Mesenchymal stem cell (in vitro differentiated cells and primary cell): ENCODE measurements at regions not wholly inside any gene's neighbourhood (a gene's known extent, or its start where the extent isn't known, plus 50 kb on each side); places are given as distances from the start of the nearest gene placed in this dataset.

Experiments used
- DNase-seq: peaks from one replicate; pipeline ENCODE4 v3.0.0-alpha.2; 2013
- H2AFZ ChIP-seq: one replicate; pipeline ENCODE4 v1.6.1; 2013; ENCODE audit warnings: low read depth, mild to moderate bottlenecking, control low read depth, inconsistent platforms, low read length, moderate library complexity
- H2AK5ac ChIP-seq: 2 replicates; pipeline ENCODE4 v1.6.1; 2013; ENCODE audit warnings: low read length, moderate library complexity, mild to moderate bottlenecking, inconsistent platforms; ENCODE audit not compliant: severe bottlenecking
- H2BK120ac ChIP-seq: one replicate; pipeline ENCODE4 v1.6.1; 2013; ENCODE audit warnings: low read depth, mild to moderate bottlenecking, inconsistent platforms, low read length, moderate library complexity
- H2BK12ac ChIP-seq, 2 experiments: one replicate each; pipeline ENCODE4 v1.6.1; 2013; ENCODE audit warnings: inconsistent platforms in 2 of 2, low read length in 2 of 2, mild to moderate bottlenecking in 2 of 2, moderate library complexity in 2 of 2, control low read depth in 1 of 2
- H2BK15ac ChIP-seq: one replicate; pipeline ENCODE4 v1.6.1; 2013; ENCODE audit warnings: mild to moderate bottlenecking, low read depth, inconsistent platforms; ENCODE audit not compliant: poor library complexity, severe bottlenecking
- H2BK5ac ChIP-seq: 2 replicates; pipeline ENCODE4 v1.6.1; 2013; ENCODE audit warnings: low read depth, mild to moderate bottlenecking, low read length, control low read depth, inconsistent platforms; ENCODE audit not compliant: poor library complexity, severe bottlenecking
- H3K14ac ChIP-seq, 2 experiments: one replicate each; pipeline ENCODE4 v1.6.1; 2013; ENCODE audit warnings: inconsistent platforms in 2 of 2, low read length in 2 of 2, control low read depth in 1 of 2, mild to moderate bottlenecking in 1 of 2, moderate library complexity in 1 of 2
- H3K18ac ChIP-seq, 2 experiments: one replicate each; pipeline ENCODE4 v1.6.1; 2013; ENCODE audit warnings: inconsistent platforms in 2 of 2, low read length in 2 of 2, control low read depth in 1 of 2, low read depth in 1 of 2, mild to moderate bottlenecking in 1 of 2
- H3K23ac ChIP-seq, 2 experiments: one replicate each; pipeline ENCODE4 v1.6.1; 2013; ENCODE audit warnings: inconsistent platforms in 2 of 2, low read length in 2 of 2, mild to moderate bottlenecking in 2 of 2, moderate library complexity in 2 of 2, control low read depth in 1 of 2
- H3K27ac ChIP-seq: 2 replicates; pipeline ENCODE4 v1.5.1; 2013; ENCODE audit warnings: mild to moderate bottlenecking, moderate library complexity, low read length, control low read depth, inconsistent platforms; ENCODE audit not compliant: poor library complexity, severe bottlenecking
- H3K27me3 ChIP-seq, 2 experiments: 2 replicates each; pipeline versions ENCODE4 v1.6.1 to v1.7.0; 2013; ENCODE audit warnings: low read length in 2 of 2, mild to moderate bottlenecking in 2 of 2, moderate library complexity in 2 of 2, control low read depth in 1 of 2, inconsistent platforms in 1 of 2; ENCODE audit not compliant: control insufficient read depth in 1 of 2, insufficient read depth in 1 of 2
- H3K36me3 ChIP-seq, 2 experiments: 2 replicates each; pipeline versions ENCODE4 v1.6.1 to v1.7.0; 2013; ENCODE audit warnings: low read length in 2 of 2, control low read depth in 1 of 2, inconsistent platforms in 1 of 2, low read depth in 1 of 2, mild to moderate bottlenecking in 1 of 2; ENCODE audit not compliant: insufficient read depth in 2 of 2, control insufficient read depth in 1 of 2
- H3K4ac ChIP-seq, 2 experiments: one replicate each; pipeline ENCODE4 v1.6.1; 2013; ENCODE audit warnings: inconsistent platforms in 2 of 2, low read length in 2 of 2, mild to moderate bottlenecking in 2 of 2, moderate library complexity in 2 of 2, control low read depth in 1 of 2, low read depth in 1 of 2
- H3K4me1 ChIP-seq: 2 replicates; pipeline ENCODE4 v1.6.1; 2013; ENCODE audit warnings: low read depth, low read length, control low read depth; ENCODE audit not compliant: control insufficient read depth, insufficient read depth
- H3K4me2 ChIP-seq: 2 replicates; pipeline ENCODE4 v1.6.1; 2013; ENCODE audit warnings: low read length, mild to moderate bottlenecking, inconsistent platforms; ENCODE audit not compliant: poor library complexity, severe bottlenecking
- H3K4me3 ChIP-seq, 2 experiments: 2 replicates each; pipeline versions ENCODE4 v1.5.1 to v1.7.0; 2013; ENCODE audit warnings: low read length in 2 of 2, mild to moderate bottlenecking in 2 of 2, control low read depth in 1 of 2, low read depth in 1 of 2; ENCODE audit not compliant: insufficient read depth in 1 of 2
- H3K79me1 ChIP-seq: replicated peaks from 2 replicates; pipeline ENCODE4 v1.6.1; 2013; ENCODE audit warnings: mild to moderate bottlenecking, control low read depth, low read length, inconsistent platforms; ENCODE audit not compliant: poor library complexity, severe bottlenecking
- H3K9ac ChIP-seq: 2 replicates; pipeline ENCODE4 v1.7.0; 2013; ENCODE audit warnings: mild to moderate bottlenecking, low read length, moderate library complexity
- H3K9me3 ChIP-seq: 2 replicates; pipeline ENCODE4 v1.7.0; 2013; ENCODE audit warnings: mild to moderate bottlenecking, low read length; ENCODE audit not compliant: control insufficient read depth
- H4K8ac ChIP-seq: one replicate; pipeline ENCODE4 v1.6.1; 2013; ENCODE audit warnings: inconsistent platforms, mild to moderate bottlenecking, low read length, moderate library complexity
- H4K91ac ChIP-seq: one replicate; pipeline ENCODE4 v1.6.1; 2013; ENCODE audit warnings: mild to moderate bottlenecking, low read length, inconsistent platforms
- WGBS: methylation state at CpG from one replicate; pipeline ENCODE4 v1.1.7; 2013; ENCODE audit warnings: mixed read lengths; 5-methylcytosine and 5-hydroxymethylcytosine counted together

DNA sequence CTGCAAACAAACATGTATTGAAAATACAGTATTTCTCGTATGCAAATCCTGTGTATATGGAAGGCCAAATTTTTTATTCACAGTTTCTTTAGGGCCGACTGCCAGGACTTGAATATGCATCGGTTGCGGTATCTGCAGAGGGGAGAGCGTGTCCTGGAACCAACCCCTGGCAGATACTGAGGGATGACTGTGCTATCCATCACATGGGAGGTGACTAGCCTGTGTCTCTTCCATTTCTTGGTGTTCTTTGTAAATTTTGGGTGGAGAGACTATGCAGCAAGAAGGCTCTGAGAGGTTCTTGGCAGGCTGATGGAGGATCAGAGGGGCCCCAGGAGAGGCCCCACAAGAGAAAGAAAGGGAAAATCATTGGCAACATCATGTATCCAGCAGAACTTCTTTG is 384.3 kb downstream of the YTHDC2 start:
- H3K4me1 ChIP-seq, result no peaks in the 10 kb centered on the region
- H3K4me2 ChIP-seq, result no peak overlapping the region
- no peak overlapping the region for H3K18ac ChIP-seq
- H3K9me3 ChIP-seq, result no peaks in the 10 kb centered on the region
- H4K8ac ChIP-seq, result no peak overlapping the region
- H2BK12ac ChIP-seq, result no peak overlapping the region
- H2AFZ ChIP-seq, result no peak overlapping the region
- no peak overlapping the region for H2AK5ac ChIP-seq
- H2BK5ac ChIP-seq, result no peak overlapping the region
- H3K4ac ChIP-seq, result no peak overlapping the region
- H3K36me3 ChIP-seq, result no peaks in the 10 kb centered on the region
- H4K91ac ChIP-seq, result no peak overlapping the region
- DNase-seq, result no peak
- H3K27me3 ChIP-seq, result no peaks in the 10 kb centered on the region
- no peak overlapping the region for H2BK120ac ChIP-seq
- H3K4me3 ChIP-seq, result no peak overlapping the region
- H3K79me1 ChIP-seq, result no peaks in the 10 kb centered on the region
- WGBS, result 93% methylated on average over 5 of the region's 5 CpGs
- H3K27ac ChIP-seq, result no peak overlapping the region
- no peak overlapping the region for H2BK15ac ChIP-seq
- H3K9ac ChIP-seq, result no peak overlapping the region
- no peak overlapping the region for H3K14ac ChIP-seq
- H3K23ac ChIP-seq, result no peak overlapping the region

DNA sequence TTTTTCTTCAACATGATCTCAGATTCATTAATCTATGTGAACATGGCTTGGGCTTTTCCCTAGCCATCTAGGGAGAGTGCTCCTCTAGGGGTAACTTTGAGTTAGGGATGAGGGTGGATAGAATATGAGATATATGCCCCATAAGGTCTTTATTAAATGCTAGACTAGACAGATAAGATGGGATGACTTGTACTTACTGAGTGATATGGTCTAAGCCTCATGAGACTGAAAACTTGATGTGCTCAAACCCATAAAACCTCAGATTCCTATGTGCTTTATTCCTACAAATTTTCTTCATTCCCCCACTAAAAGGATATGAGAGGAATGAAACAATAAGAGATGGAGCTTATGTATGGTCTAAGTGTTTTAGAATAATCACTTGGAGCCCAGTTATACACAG is 386.6 kb downstream of the YTHDC2 start:
- no peak overlapping the region for H2BK12ac ChIP-seq
- DNase-seq, result no peak
- H3K27me3 ChIP-seq, result no peaks in the 10 kb centered on the region
- no peak overlapping the region for H3K4me3 ChIP-seq
- no peak overlapping the region for H2BK5ac ChIP-seq
- no peaks in the 10 kb centered on the region for H3K4me1 ChIP-seq
- no peaks in the 10 kb centered on the region for H3K9me3 ChIP-seq
- H3K18ac ChIP-seq, result no peak overlapping the region
- H2AK5ac ChIP-seq, result no peak overlapping the region
- no peaks in the 10 kb centered on the region for H3K36me3 ChIP-seq
- H2AFZ ChIP-seq, result no peak overlapping the region
- no peak overlapping the region for H3K14ac ChIP-seq
- no peak overlapping the region for H3K27ac ChIP-seq
- H2BK120ac ChIP-seq, result no peak overlapping the region
- no peak overlapping the region for H3K4me2 ChIP-seq
- H4K8ac ChIP-seq, result no peak overlapping the region
- H3K79me1 ChIP-seq, result no peaks in the 10 kb centered on the region
- no peak overlapping the region for H4K91ac ChIP-seq
- no peak overlapping the region for H2BK15ac ChIP-seq
- no peak overlapping the region for H3K23ac ChIP-seq
- H3K4ac ChIP-seq, result no peak overlapping the region
- H3K9ac ChIP-seq, result no peak overlapping the region

DNA sequence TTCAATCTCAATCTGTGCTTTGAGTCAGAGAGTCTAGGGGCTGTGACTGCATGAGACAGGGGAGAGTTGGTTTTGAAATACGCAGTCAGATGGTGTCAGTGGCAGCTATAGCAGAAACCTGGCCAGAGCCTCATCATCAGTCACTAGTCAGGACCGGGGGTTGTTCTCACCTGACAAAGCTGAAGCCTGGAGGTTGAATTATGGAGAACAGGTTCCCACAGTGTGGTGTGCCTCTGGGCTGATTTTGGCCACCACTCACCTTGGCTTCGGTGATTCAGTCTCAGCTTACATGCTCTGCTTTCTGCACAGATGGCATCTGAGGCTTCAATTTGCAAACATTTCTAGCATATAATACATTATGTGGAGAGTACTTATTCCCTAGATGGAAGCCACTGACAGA is 387.3 kb downstream of the YTHDC2 start:
- no peaks in the 10 kb centered on the region for H3K27me3 ChIP-seq
- WGBS, result 75% methylated on average over 2 of the region's 3 CpGs
- H2AFZ ChIP-seq, result no peak overlapping the region
- H3K9me3 ChIP-seq, result no peaks in the 10 kb centered on the region
- H3K23ac ChIP-seq, result no peak overlapping the region
- H3K4me2 ChIP-seq, result no peak overlapping the region
- no peaks in the 10 kb centered on the region for H3K79me1 ChIP-seq
- no peak overlapping the region for H2BK120ac ChIP-seq
- no peaks in the 10 kb centered on the region for H3K36me3 ChIP-seq
- H2BK15ac ChIP-seq, result no peak overlapping the region
- H3K18ac ChIP-seq, result no peak overlapping the region
- no peaks in the 10 kb centered on the region for H3K4me1 ChIP-seq
- H2AK5ac ChIP-seq, result no peak overlapping the region
- H3K4ac ChIP-seq, result no peak overlapping the region
- H3K4me3 ChIP-seq, result no peak overlapping the region
- no peak overlapping the region for H3K9ac ChIP-seq
- H2BK5ac ChIP-seq, result no peak overlapping the region
- no peak overlapping the region for H3K14ac ChIP-seq
- H4K91ac ChIP-seq, result no peak overlapping the region
- DNase-seq, result no peak
- H4K8ac ChIP-seq, result no peak overlapping the region
- no peak overlapping the region for H3K27ac ChIP-seq
- H2BK12ac ChIP-seq, result no peak overlapping the region

DNA sequence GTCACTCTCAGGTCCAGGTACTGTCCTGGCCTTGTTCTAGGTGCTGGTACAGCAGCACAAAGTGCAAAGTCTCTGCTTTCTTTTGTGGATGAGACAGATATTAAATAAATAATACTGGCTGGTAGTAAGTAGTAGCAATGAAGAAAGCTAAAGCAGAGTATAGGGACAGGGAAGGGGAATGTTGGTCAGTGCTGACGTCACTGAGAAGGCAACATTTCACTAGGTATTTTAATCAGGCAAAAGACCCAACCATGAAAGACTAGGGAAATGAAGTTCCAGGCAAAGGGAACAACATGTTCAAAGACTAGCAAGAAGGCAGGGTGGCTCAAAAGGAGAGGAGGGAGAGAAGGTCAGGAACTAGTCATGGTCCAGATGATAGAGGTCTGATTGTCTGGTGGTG is 388.2 kb downstream of the YTHDC2 start:
- Histone ChIP-seq H2BK5ac (no peak overlapping the region), H2BK12ac (no peak overlapping the region), H3K79me1 (no peaks in the 10 kb centered on the region), H4K91ac (no peak overlapping the region), H3K27ac (no peak overlapping the region), H3K14ac (no peak overlapping the region), H4K8ac (no peak overlapping the region), H3K4ac (no peak overlapping the region), H2BK120ac (no peak overlapping the region), H3K4me1 (no peaks in the 10 kb centered on the region), H3K27me3 (no peaks in the 10 kb centered on the region), H3K9me3 (no peaks in the 10 kb centered on the region), H2BK15ac (no peak overlapping the region), H3K18ac (no peak overlapping the region), H3K36me3 (no peaks in the 10 kb centered on the region), H3K9ac (no peak overlapping the region), H3K4me2 (no peak overlapping the region), H3K4me3 (no peak overlapping the region), H2AFZ (no peak overlapping the region), H2AK5ac (no peak overlapping the region), H3K23ac (no peak overlapping the region)
- DNase-seq, result no peak
- 75% methylated on average over 1 of the region's 1 CpG for WGBS
